ENCODE measurements at regions not wholly inside any gene's neighbourhood (a gene's known extent, or its start where the extent isn't known, plus 50 kb on each side); places are given as distances from the start of the nearest gene placed in this dataset.

GRCh38 chrX:69362354-69362753, 141.8 kb upstream of the NALF2 start:
- no peak for DNase-seq (ENCODE audit: low read depth)
- peaks cover 3% of the 10 kb centered on the region for H3K27me3 ChIP-seq (ENCODE audit: control insufficient read depth, insufficient read depth, low read length)
- TF ChIP-seq, protein P1, sequence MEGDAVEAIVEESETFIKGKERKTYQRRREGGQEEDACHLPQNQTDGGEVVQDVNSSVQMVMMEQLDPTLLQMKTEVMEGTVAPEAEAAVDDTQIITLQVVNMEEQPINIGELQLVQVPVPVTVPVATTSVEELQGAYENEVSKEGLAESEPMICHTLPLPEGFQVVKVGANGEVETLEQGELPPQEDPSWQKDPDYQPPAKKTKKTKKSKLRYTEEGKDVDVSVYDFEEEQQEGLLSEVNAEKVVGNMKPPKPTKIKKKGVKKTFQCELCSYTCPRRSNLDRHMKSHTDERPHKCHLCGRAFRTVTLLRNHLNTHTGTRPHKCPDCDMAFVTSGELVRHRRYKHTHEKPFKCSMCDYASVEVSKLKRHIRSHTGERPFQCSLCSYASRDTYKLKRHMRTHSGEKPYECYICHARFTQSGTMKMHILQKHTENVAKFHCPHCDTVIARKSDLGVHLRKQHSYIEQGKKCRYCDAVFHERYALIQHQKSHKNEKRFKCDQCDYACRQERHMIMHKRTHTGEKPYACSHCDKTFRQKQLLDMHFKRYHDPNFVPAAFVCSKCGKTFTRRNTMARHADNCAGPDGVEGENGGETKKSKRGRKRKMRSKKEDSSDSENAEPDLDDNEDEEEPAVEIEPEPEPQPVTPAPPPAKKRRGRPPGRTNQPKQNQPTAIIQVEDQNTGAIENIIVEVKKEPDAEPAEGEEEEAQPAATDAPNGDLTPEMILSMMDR (IDR thresholded peaks at IDR 0.05; ENCODE audit: insufficient read depth, low read length, poor library complexity, severe bottlenecking), result no peak
- no peaks in the 10 kb centered on the region for H3K36me3 ChIP-seq (ENCODE audit: control insufficient read depth, insufficient read depth, low read length)
- no peak overlapping the region for H3K4me3 ChIP-seq (ENCODE audit: low read depth, low read length)

- H3K4me3 ChIP-seq (ENCODE audit: low read depth, low read length), result no peak overlapping the region
- peaks cover 3% of the 10 kb centered on the region for H3K27me3 ChIP-seq (ENCODE audit: control insufficient read depth, insufficient read depth, low read length)
- no peak for DNase-seq (ENCODE audit: low read depth)
- H3K36me3 ChIP-seq (ENCODE audit: control insufficient read depth, insufficient read depth, low read length), result no peaks in the 10 kb centered on the region
- TF ChIP-seq, protein P1 (IDR thresholded peaks at IDR 0.05; ENCODE audit: insufficient read depth, low read length, poor library complexity, severe bottlenecking), result no peak
Measured at GRCh38 chrX:69361311-69361845, 142.7 kb upstream of the NALF2 start.

- TF ChIP-seq, protein P1 (IDR thresholded peaks at IDR 0.05; ENCODE audit: insufficient read depth, low read length, poor library complexity, severe bottlenecking), result no peak
- Histone ChIP-seq H3K36me3 (ENCODE audit: control insufficient read depth, insufficient read depth, low read length) (no peaks in the 10 kb centered on the region), H3K4me3 (ENCODE audit: low read depth, low read length) (no peak overlapping the region), H3K27me3 (ENCODE audit: control insufficient read depth, insufficient read depth, low read length) (peaks cover under 1% of the 10 kb centered on the region)
- no peak for DNase-seq (ENCODE audit: low read depth)
Measured at GRCh38 chrX:69357317-69357716, 146.8 kb upstream of the NALF2 start.

DNA sequence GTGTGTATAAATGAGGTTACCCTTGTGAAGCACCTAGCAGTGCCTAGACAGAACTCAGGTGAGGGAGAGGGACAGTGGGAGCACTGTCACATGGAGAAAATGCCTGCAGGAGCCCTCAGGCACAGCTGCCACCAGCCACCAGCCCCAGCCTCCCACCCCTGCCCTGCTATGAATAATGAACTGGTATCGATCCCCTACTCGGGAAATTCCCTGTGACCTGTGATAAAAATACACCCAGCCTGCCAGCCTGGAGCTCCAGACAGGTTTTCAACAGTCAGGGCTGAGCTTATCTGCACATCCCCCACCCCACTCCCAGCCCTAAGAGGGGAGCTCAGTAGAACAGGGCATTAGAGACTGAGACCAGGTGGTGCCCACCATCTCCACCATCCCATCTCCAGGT, 159.6 kb upstream of the PJA1 start:
- Histone ChIP-seq H3K4me3 (ENCODE audit: low read depth, low read length) (no peak overlapping the region), H3K27me3 (ENCODE audit: control insufficient read depth, insufficient read depth, low read length) (no peaks in the 10 kb centered on the region), H3K36me3 (ENCODE audit: control insufficient read depth, insufficient read depth, low read length) (no peaks in the 10 kb centered on the region)
- TF ChIP-seq, protein P1 (IDR thresholded peaks at IDR 0.05; ENCODE audit: insufficient read depth, low read length, poor library complexity, severe bottlenecking), result no peak
- no peak for DNase-seq (ENCODE audit: low read depth)

DNA sequence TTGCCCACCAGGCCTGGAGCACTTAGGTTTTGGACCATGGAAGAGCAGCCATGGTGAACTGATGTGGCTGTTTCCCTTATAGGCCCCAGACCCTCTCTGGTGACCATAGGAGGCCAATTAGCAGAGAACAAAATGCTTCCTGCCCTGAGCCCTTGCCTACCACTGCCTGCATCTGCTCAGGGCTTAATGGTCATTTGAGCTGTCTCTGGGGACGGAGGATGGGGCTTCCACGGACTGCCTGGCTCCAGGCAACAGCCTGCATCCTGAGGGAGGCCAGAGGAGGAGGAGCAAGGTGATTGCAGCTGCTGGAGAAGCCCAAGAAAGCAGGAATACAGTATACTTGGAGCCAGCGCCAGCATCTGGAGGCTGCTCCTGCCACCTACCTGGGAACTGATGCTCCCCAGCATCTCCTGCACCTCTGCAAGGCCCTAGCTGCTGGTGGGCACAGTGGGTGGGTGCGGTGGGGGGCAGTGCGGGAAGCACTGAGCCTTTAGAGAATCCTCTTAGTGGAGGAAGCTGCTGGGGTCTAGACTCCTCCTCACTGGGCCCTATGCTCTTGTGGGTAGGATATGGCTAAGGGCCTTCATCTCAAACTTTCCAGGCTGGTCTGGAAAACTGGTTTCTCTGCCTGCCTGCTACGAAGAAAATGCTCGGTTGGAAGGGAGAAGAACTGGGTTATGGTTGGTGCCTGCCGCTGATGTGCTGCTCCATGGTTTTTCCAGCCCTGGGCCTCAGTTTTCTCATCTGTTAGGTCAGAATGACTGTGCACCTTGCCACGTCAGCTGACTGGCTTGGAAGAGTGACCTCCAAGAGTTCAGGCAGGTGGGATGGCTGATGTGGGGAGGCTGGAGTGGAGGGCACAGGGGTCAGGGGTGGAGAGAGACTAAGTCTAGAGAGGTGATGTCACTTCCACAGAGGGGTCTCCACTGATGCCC, 158.8 kb upstream of the PJA1 start:
- TF ChIP-seq, protein P1 (IDR thresholded peaks at IDR 0.05; ENCODE audit: insufficient read depth, low read length, poor library complexity, severe bottlenecking), result no peak
- no peak for DNase-seq (ENCODE audit: low read depth)
- H3K27me3 ChIP-seq (ENCODE audit: control insufficient read depth, insufficient read depth, low read length), result no peaks in the 10 kb centered on the region
- H3K36me3 ChIP-seq (ENCODE audit: control insufficient read depth, insufficient read depth, low read length), result no peaks in the 10 kb centered on the region
- no peak overlapping the region for H3K4me3 ChIP-seq (ENCODE audit: low read depth, low read length)
